ENCODE measurements at regions not wholly inside any gene's neighbourhood (a gene's known extent, or its start where the extent isn't known, plus 50 kb on each side); places are given as distances from the start of the nearest gene placed in this dataset.
"Not testable (repeated sequence)": the region's sequence is repeated elsewhere in the genome, so short reads cannot be mapped to it uniquely, and the experiment has no call there.

DNA sequence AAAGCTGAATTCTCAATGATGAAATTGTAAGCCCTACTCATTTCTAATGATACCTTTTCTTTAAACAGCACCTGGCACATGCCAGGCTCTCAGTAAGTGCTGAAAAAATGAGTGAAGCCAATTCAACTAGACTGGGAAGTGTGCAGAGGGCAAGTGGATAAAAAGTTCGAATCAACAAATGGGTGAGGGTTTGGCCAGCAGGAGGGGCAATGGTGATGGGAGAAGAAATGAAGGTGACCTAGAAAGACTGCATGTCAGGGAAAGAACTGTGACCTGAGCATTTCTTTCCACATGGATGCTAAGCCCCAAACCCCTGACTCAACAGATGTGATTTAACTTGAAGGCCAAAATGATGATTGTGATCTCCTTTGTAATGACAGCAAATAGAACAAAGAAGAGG is 54.6 kb downstream of the DKK1 start:
- Mint-ChIP-seq H3K4me1 (ENCODE audit: low read depth) (no peaks in the 10 kb centered on the region), H3K36me3 (ENCODE audit: low read depth) (no peaks in the 10 kb centered on the region), H3K4me3 (no peak overlapping the region), H3K9me3 (peaks cover 6% of the 10 kb centered on the region), H3K27me3 (ENCODE audit: insufficient read depth) (no peaks in the 10 kb centered on the region), H3K27ac (no peak overlapping the region)
- no peak for DNase-seq (ENCODE audit: low spot score)
- intact Hi-C loops (cut with micrococcal nuclease): no loop called here

DNA sequence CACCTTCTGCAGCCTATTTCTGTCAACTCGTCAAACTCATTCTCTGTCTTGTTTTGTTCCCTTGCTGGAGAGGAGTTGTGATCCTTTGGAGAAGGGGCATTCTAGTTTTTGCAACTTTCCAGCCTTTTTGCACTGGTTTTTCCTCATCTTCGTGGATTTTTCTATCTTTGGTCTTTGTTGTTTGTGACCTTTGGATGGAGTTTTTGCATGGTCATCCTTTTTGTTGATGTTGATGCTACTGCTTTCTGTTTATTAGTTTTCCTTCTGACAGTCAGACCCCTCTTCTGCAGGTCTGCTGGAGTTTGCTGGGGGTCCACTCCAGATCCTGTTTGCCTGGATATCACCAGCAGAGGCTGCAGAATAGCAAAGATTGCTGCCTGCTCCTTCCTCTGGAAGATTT is 60.1 kb downstream of the DKK1 start:
- H3K9me3 Mint-ChIP-seq; intact Hi-C loops (cut with micrococcal nuclease); H3K36me3 Mint-ChIP-seq (ENCODE audit: low read depth); H3K4me3 Mint-ChIP-seq; H3K4me1 Mint-ChIP-seq (ENCODE audit: low read depth); H3K27me3 Mint-ChIP-seq (ENCODE audit: insufficient read depth); DNase-seq (ENCODE audit: low spot score); H3K27ac Mint-ChIP-seq: not testable (repeated sequence)

DNA sequence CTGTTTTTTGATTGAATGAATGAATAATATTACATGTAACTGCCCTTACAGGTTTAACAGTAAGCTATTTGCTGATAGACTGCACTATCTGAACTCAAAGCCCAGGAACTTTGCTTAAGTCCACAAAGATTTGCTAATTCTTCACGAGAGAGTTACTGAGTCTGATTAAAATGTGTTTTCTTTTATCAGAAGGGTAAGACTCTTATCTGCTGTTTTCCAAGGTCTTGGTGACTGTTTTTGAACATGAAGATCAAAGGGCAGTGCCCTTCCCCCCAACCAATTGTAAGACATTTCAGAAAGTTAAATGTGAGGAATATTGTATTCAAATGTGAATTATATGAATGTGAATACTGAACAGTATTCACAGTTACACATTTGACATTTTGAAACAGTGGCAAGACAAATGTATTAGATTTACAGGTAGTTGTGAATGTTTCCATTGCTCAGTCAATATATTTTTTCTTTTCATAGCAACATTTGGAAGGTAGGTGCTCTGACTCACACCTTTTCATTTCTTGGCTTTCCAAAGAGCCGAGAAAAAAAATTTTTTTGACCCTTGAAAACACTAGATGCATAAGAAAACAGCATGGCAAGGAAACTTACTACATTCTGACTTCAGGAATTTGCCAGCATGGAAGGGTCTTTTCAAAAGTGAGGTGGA is 62.7 kb downstream of the DKK1 start:
- H3K36me3 Mint-ChIP-seq (ENCODE audit: low read depth): no peaks in the 10 kb centered on the region
- no peak overlapping the region for H3K27ac Mint-ChIP-seq
- DNase-seq (ENCODE audit: low spot score): no peak
- H3K27me3 Mint-ChIP-seq (ENCODE audit: insufficient read depth): no peaks in the 10 kb centered on the region
- intact Hi-C loops (cut with micrococcal nuclease): no loop called here
- peaks cover 4% of the 10 kb centered on the region for H3K9me3 Mint-ChIP-seq
- no peaks in the 10 kb centered on the region for H3K4me1 Mint-ChIP-seq (ENCODE audit: low read depth)
- H3K4me3 Mint-ChIP-seq: no peak overlapping the region

DNA sequence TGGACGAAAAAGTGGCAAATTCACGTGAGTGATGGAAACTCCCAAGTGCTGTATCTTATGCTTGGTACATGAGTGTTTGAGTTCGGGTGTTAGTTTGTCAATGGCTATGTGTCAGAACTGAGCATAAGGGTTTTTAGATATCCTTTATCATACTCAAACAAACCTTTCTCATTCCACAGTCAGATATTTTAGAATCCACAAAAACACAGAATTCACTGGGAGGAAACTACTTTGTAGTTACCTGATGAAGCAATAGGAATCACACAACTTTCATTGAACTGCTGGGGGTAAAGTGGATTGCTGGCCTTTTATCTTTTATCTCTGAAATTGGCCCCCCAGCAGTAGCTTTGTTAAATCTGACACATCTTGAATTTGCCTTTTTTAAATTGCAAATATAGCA is 64.0 kb downstream of the DKK1 start:
- no peak overlapping the region for H3K4me3 Mint-ChIP-seq
- H3K27me3 Mint-ChIP-seq (ENCODE audit: insufficient read depth): no peaks in the 10 kb centered on the region
- no peak overlapping the region for H3K27ac Mint-ChIP-seq
- no peaks in the 10 kb centered on the region for H3K4me1 Mint-ChIP-seq (ENCODE audit: low read depth)
- no peak for DNase-seq (ENCODE audit: low spot score)
- intact Hi-C loops (cut with micrococcal nuclease): no loop called here
- no peaks in the 10 kb centered on the region for H3K36me3 Mint-ChIP-seq (ENCODE audit: low read depth)
- peaks cover 4% of the 10 kb centered on the region for H3K9me3 Mint-ChIP-seq

DNA sequence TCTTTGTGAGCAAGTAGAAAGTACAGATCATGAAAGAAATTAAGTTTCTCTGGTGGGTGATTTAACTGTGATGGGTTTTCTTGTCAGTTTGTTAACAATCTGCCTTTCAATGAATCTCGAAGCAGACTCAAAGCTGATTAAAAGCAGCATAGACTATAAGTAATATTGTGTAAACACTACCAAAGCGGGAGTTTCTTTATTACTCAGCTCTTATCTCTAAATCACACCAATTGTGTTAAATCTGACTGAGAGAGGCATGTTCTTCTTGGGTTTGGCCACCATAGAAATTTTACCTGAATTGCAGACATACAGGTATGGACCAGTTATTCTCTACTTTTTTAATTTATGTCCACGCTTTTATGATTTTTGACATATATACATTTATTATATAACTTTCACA is 65.2 kb downstream of the DKK1 start:
- Mint-ChIP-seq H3K27ac (no peak overlapping the region), H3K27me3 (ENCODE audit: insufficient read depth) (no peaks in the 10 kb centered on the region), H3K4me1 (ENCODE audit: low read depth) (no peaks in the 10 kb centered on the region), H3K4me3 (no peak overlapping the region), H3K9me3 (peaks cover 4% of the 10 kb centered on the region), H3K36me3 (ENCODE audit: low read depth) (no peaks in the 10 kb centered on the region)
- intact Hi-C loops (cut with micrococcal nuclease): no loop called here
- DNase-seq (ENCODE audit: low spot score): no peak

DNA sequence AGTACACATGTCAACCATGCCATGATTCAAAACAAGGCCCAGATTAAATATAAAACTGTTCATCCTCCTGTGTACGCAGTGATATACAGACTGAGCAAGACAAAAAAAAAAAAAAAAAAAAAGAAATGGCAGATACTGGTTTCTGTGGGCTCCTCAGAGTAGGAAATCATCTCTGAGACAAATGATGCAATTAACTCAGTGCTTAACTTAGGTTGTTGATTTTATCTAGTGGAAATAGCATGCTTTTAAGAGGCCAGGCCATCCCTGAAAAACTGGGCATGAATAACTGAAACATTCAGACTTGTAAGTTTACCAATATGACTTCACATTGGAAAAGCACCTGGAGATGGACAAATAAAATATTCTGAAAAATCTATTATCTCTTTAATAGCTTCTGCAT is 69.0 kb downstream of the DKK1 start:
- no peaks in the 10 kb centered on the region for H3K27me3 Mint-ChIP-seq (ENCODE audit: insufficient read depth)
- no peaks in the 10 kb centered on the region for H3K4me1 Mint-ChIP-seq (ENCODE audit: low read depth)
- H3K4me3 Mint-ChIP-seq: no peak overlapping the region
- DNase-seq (ENCODE audit: low spot score): no peak
- intact Hi-C loops (cut with micrococcal nuclease): no loop called here
- H3K27ac Mint-ChIP-seq: no peak overlapping the region
- no peaks in the 10 kb centered on the region for H3K36me3 Mint-ChIP-seq (ENCODE audit: low read depth)
- H3K9me3 Mint-ChIP-seq: no peaks in the 10 kb centered on the region

DNA sequence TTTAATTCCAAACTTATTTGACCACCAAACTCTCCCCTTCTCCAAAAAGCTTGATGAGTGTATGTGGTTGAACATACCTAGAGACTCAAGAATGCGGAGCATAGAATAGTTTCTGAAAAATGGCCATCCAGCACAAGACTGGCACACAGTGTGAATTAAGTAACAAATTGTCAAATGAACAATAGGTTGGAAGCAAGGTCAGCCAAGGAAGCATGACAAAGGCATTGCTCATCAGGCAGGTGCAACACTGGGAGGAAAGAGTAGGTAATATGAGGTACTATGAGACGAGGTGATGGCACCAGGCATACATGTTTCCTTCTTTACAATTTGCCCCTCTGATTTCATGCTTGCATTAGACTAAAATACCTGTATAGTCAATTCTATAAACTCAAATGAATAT is 73.7 kb downstream of the DKK1 start:
- Mint-ChIP-seq H3K36me3 (ENCODE audit: low read depth) (no peaks in the 10 kb centered on the region), H3K4me1 (ENCODE audit: low read depth) (no peaks in the 10 kb centered on the region), H3K4me3 (no peak overlapping the region), H3K27ac (no peak overlapping the region), H3K27me3 (ENCODE audit: insufficient read depth) (no peaks in the 10 kb centered on the region), H3K9me3 (no peaks in the 10 kb centered on the region)
- no peak for DNase-seq (ENCODE audit: low spot score)
- intact Hi-C loops (cut with micrococcal nuclease): no loop called here

DNA sequence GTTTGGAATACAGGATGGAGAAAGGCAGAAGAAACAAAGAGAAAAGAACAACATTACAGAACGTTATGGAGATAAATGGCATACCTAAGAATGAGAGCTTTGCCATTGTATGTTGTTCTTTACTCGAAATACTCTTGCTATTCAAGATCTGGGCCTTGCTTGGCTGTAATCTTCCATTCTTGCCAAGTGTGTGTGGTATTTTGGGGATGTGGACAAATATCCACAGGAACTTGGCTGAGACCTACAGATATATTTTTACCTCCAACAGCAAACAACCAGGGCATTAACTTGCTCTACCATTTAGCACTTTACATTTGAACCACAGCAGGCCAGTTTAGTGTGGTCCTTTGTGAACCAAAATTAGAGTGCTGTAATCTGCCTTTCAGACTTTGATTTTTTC is 76.3 kb downstream of the DKK1 start:
- no peaks in the 10 kb centered on the region for H3K27me3 Mint-ChIP-seq (ENCODE audit: insufficient read depth)
- no peak for DNase-seq (ENCODE audit: low spot score)
- no peak overlapping the region for H3K27ac Mint-ChIP-seq
- no peaks in the 10 kb centered on the region for H3K4me1 Mint-ChIP-seq (ENCODE audit: low read depth)
- no peak overlapping the region for H3K4me3 Mint-ChIP-seq
- intact Hi-C loops (cut with micrococcal nuclease): no loop called here
- H3K9me3 Mint-ChIP-seq: no peaks in the 10 kb centered on the region
- H3K36me3 Mint-ChIP-seq (ENCODE audit: low read depth): no peaks in the 10 kb centered on the region

DNA sequence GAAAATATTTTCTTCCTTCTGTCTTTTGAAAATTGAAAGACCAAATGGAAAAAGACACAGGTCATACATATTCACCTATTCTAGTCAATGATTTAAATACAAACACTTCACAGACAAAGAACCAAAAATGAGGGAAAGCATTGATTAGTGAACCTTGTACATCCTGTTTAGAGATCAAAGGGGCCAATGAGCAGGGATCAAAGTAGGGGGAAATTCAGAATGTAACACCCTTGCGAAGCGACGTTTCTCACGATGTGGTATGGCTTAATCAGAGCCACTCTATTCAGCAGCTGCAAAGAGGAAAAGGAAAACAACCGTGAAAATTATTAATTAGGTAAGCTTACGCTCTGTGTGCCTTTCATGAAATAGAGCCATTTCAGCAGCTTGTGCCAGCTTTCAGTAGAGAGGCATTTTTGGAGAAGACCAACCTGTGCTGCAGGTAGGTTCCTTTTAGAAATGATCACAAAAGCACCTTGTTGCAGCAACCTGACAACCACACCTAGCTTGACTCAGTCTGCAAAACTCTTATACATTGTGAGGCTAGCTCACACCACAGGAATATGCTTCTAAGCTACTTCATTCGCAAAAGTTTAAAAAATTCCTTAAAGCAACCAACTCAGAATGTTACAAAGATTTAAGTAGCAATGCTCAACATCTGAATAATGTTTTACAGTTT is 78.0 kb downstream of the DKK1 start:
- Mint-ChIP-seq H3K27ac (no peak overlapping the region), H3K36me3 (ENCODE audit: low read depth) (no peaks in the 10 kb centered on the region), H3K4me3 (no peak overlapping the region), H3K27me3 (ENCODE audit: insufficient read depth) (no peaks in the 10 kb centered on the region), H3K4me1 (ENCODE audit: low read depth) (no peaks in the 10 kb centered on the region), H3K9me3 (no peaks in the 10 kb centered on the region)
- DNase-seq (ENCODE audit: low spot score): no peak
- intact Hi-C loops (cut with micrococcal nuclease): loop anchor here (1.0 kb wide), 1 partner anchor 28 kb away; no protein-coding TSS in a partner anchor

DNA sequence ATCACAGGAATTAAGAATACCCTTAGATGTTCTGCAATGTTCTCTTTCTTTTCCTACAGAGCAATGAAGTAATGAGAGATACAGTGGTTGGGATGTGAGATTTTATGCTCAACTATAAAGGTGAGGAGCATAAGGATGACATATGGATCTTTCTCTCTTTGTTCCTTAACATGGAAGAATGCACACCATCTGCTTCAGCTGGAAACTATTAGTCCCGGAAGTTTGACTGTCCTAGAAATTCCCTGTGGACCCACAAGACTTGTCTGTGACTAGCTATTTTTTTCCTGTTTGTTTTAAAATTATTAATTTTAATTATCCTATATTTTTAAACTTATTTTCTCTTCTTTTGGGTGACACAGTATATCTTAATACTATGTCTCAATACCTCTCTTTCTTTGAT is 80.2 kb downstream of the DKK1 start:
- H3K9me3 Mint-ChIP-seq: no peaks in the 10 kb centered on the region
- no peaks in the 10 kb centered on the region for H3K4me1 Mint-ChIP-seq (ENCODE audit: low read depth)
- H3K27me3 Mint-ChIP-seq (ENCODE audit: insufficient read depth): no peaks in the 10 kb centered on the region
- H3K4me3 Mint-ChIP-seq: no peak overlapping the region
- intact Hi-C loops (cut with micrococcal nuclease): no loop called here
- no peak for DNase-seq (ENCODE audit: low spot score)
- no peaks in the 10 kb centered on the region for H3K36me3 Mint-ChIP-seq (ENCODE audit: low read depth)
- H3K27ac Mint-ChIP-seq: no peak overlapping the region

DNA sequence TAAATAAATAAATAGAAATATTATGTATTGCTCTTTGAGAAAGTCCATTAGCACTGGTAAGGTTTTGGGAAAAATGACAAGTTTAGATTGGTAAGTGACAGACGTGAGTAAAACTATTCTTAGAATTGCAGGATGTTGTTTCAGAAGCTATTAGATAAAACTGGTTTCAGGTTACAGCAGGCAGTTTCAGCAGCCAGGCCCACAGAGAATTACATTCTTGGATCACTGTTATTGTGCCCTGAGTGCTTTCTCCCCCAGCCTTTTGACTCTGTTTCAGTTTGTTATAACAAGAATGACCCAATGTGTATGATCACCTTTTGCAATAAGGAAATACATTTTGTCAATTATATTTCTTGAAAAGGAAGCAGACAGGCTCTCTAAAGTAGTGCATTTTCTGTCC is 86.5 kb downstream of the DKK1 start:
- no peaks in the 10 kb centered on the region for H3K4me1 Mint-ChIP-seq (ENCODE audit: low read depth)
- H3K27ac Mint-ChIP-seq: no peak overlapping the region
- DNase-seq (ENCODE audit: low spot score): no peak
- H3K4me3 Mint-ChIP-seq: no peak overlapping the region
- no peaks in the 10 kb centered on the region for H3K36me3 Mint-ChIP-seq (ENCODE audit: low read depth)
- peaks cover 13% of the 10 kb centered on the region for H3K9me3 Mint-ChIP-seq
- H3K27me3 Mint-ChIP-seq (ENCODE audit: insufficient read depth): no peaks in the 10 kb centered on the region
- intact Hi-C loops (cut with micrococcal nuclease): no loop called here

DNA sequence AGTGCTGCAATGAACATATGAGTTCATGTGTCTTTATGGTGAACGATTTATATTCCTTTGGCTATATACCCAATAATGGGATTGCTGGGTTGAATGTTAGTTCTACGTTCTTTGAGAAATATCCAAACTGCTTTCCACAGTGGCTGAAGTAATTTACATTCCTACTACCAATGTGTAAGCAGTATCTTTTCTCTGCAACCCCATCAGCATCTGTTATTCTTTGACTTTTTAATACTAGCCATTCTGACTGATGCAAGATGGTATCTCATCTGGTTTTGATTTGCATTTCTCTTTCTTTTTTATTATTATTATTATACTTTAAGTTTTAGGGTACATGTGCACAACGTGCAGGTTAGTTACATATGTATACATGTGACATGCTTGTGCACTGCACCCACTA is 89.7 kb downstream of the DKK1 start:
- H3K4me1 Mint-ChIP-seq (ENCODE audit: low read depth); H3K4me3 Mint-ChIP-seq; DNase-seq (ENCODE audit: low spot score); H3K27ac Mint-ChIP-seq; intact Hi-C loops (cut with micrococcal nuclease); H3K36me3 Mint-ChIP-seq (ENCODE audit: low read depth); H3K27me3 Mint-ChIP-seq (ENCODE audit: insufficient read depth): not testable (repeated sequence)
- peaks cover 13% of the 10 kb centered on the region for H3K9me3 Mint-ChIP-seq

DNA sequence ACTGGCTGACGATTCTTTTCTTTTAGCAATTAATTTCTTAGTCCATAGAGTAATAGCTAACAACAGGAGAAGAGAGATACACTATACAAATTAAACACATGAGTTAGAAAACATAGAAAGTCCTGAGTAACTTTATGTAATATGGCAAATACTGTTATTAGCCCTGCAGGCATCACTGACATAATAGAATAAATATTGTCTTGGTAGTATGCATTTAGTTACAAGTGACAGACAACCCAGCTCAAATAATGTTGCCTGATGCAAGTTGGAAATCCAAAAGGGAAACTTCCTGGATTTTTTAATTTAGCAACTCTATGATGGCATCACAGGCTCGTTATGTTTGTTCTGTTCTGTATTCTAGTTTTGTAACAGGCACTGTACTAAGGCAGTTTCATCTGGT is 95.1 kb downstream of the DKK1 start:
- DNase-seq (ENCODE audit: low spot score): no peak

DNA sequence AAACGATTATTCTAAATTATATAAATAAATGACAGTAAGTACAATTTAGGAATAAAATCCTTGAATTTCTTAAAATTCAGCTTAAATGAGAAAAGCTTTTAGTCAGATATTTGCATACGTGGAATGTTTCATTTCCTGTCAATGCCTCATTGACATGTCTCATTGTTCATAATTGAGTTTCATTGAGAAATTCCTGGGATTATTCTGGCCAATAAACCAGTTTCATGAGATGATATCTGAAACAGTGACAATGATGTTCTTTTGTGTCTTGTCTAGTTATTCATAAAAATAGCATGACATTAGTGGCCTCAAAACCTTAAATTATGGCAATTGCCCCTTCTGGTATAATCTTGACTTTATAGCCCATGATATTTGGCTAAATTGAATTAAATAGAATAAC is 95.8 kb downstream of the DKK1 start:
- no peak for DNase-seq (ENCODE audit: low spot score)
- intact Hi-C loops (cut with micrococcal nuclease): no loop called here
- Mint-ChIP-seq H3K4me3 (no peak overlapping the region), H3K36me3 (ENCODE audit: low read depth) (no peaks in the 10 kb centered on the region), H3K9me3 (peaks cover 4% of the 10 kb centered on the region), H3K27me3 (ENCODE audit: insufficient read depth) (no peaks in the 10 kb centered on the region), H3K27ac (no peak overlapping the region), H3K4me1 (ENCODE audit: low read depth) (no peaks in the 10 kb centered on the region)

More for the DNA sequence above, 95.1 kb downstream of the DKK1 start:
- intact Hi-C loops (cut with micrococcal nuclease): no loop called here
- Mint-ChIP-seq H3K4me1 (ENCODE audit: low read depth) (no peaks in the 10 kb centered on the region), H3K36me3 (ENCODE audit: low read depth) (no peaks in the 10 kb centered on the region), H3K27me3 (ENCODE audit: insufficient read depth) (no peaks in the 10 kb centered on the region), H3K4me3 (no peak overlapping the region), H3K27ac (no peak overlapping the region), H3K9me3 (peaks cover 4% of the 10 kb centered on the region)
